ENCODE measurements at regions not wholly inside any gene's neighbourhood (a gene's known extent, or its start where the extent isn't known, plus 50 kb on each side); places are given as distances from the start of the nearest gene placed in this dataset.

DNA sequence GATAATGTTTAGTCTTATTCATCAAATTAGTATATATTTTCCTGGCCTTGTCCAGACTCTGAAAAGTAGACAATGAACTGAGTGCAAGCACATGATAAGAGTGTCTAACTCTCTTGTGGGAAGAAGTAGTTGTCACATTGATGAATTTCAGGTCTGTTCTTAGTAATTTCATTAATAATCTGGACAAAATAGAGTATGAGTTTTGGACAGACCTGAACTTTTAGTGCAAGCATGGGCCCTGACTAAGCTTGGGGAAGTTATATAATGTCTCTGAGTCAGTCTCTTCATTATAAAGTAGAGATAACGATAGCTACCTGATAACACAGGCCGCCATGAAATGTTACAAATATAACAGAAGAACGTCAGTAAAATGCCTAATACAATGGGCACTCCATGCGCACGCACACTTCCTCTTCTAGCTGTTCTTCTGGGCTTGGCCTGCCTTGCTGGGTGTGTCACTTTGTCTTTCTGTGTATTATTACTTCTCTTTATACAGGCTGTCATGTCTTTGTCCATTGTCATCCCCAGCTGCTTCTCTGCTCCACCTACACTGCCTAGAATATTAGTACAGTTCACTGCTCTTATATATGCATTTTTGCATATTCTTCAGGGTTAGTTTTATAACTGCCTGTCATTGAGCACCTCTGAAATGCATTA is 129.1 kb upstream of the HTR2A start:
- TF ChIP-seq, protein P1, sequence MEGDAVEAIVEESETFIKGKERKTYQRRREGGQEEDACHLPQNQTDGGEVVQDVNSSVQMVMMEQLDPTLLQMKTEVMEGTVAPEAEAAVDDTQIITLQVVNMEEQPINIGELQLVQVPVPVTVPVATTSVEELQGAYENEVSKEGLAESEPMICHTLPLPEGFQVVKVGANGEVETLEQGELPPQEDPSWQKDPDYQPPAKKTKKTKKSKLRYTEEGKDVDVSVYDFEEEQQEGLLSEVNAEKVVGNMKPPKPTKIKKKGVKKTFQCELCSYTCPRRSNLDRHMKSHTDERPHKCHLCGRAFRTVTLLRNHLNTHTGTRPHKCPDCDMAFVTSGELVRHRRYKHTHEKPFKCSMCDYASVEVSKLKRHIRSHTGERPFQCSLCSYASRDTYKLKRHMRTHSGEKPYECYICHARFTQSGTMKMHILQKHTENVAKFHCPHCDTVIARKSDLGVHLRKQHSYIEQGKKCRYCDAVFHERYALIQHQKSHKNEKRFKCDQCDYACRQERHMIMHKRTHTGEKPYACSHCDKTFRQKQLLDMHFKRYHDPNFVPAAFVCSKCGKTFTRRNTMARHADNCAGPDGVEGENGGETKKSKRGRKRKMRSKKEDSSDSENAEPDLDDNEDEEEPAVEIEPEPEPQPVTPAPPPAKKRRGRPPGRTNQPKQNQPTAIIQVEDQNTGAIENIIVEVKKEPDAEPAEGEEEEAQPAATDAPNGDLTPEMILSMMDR (conservative IDR thresholded peaks at IDR 0.05), result no peak
- TF ChIP-seq ZFX (IDR thresholded peaks at IDR 0.05), result no peak

Measured in C4-2B (cell line).